MM.1S (cell line): ENCODE measurements at regions not wholly inside any gene's neighbourhood (a gene's known extent, or its start where the extent isn't known, plus 50 kb on each side); places are given as distances from the start of the nearest gene placed in this dataset.

Source experiments
- EZH2 ChIP-seq: fragments of 300-600 bp; sonication (generic); optimal IDR thresholded peaks from 2 replicates; pipeline ENCODE3; 2017; ENCODE audit warnings: low read depth, mild to moderate bottlenecking, antibody characterized with exemption, low read length, mixed read lengths
- EZH2phosphoT487 ChIP-seq: fragments of 300-600 bp; sonication (generic); IDR thresholded peaks from 2 replicates; pipeline ENCODE4 v1.6.1; 2018; ENCODE audit warnings: antibody characterized with exemption, low read length
- TF ChIP-seq, protein P1 (sequence below): fragments of 300-600 bp; sonication (generic); IDR thresholded peaks from 2 replicates; pipeline ENCODE4 v1.5.1; 2016; ENCODE audit warnings: antibody characterized with exemption, low read length, mixed read lengths

DNA sequence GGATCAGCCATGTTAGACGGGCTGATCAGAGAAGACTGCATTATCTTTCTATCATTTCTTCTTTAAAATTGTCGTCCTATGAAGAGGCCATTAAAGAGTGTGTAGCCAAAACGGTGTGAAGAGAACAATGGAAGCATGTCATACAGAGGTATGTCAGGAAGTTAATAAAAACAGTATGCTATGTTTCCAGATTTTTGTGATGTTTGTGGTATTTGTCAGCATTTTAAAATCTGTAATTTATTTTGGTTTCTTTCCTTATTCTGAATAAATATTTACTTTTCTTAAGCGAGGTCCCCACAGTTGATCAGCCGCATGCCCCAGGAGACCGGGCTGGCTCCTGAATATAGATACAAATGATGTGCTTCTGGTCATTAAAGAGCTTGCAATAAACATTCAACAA lies 142.9 kb upstream of the SERP2 start:
- TF ChIP-seq, protein P1, sequence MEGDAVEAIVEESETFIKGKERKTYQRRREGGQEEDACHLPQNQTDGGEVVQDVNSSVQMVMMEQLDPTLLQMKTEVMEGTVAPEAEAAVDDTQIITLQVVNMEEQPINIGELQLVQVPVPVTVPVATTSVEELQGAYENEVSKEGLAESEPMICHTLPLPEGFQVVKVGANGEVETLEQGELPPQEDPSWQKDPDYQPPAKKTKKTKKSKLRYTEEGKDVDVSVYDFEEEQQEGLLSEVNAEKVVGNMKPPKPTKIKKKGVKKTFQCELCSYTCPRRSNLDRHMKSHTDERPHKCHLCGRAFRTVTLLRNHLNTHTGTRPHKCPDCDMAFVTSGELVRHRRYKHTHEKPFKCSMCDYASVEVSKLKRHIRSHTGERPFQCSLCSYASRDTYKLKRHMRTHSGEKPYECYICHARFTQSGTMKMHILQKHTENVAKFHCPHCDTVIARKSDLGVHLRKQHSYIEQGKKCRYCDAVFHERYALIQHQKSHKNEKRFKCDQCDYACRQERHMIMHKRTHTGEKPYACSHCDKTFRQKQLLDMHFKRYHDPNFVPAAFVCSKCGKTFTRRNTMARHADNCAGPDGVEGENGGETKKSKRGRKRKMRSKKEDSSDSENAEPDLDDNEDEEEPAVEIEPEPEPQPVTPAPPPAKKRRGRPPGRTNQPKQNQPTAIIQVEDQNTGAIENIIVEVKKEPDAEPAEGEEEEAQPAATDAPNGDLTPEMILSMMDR, result no peak
- no peak for TF ChIP-seq EZH2phosphoT487
- TF ChIP-seq EZH2, result no peak
